Loucy (cell line): ENCODE measurements at regions not wholly inside any gene's neighbourhood (a gene's known extent, or its start where the extent isn't known, plus 50 kb on each side); places are given as distances from the start of the nearest gene placed in this dataset.

ENCODE experiments used
- CTCF ChIP-seq: fragments of 200-600 bp; sonication (generic); conservative IDR thresholded peaks from 2 replicates; pipeline ENCODE4 v1.5.1; 2014; ENCODE audit warnings: mild to moderate bottlenecking, antibody characterized with exemption, low read length
- EZH2phosphoT487 ChIP-seq: fragments of 200-600 bp; IDR thresholded peaks from 2 replicates; pipeline ENCODE4 v1.6.1; 2018; ENCODE audit warnings: antibody characterized with exemption, mild to moderate bottlenecking, moderate library complexity, borderline replicate concordance

GRCh38 chr7:73948287-73948686 is 79.7 kb upstream of the ELN start:
- no peak for TF ChIP-seq CTCF
- no peak for TF ChIP-seq EZH2phosphoT487
